Amygdala (tissue), 56 donors: ENCODE measurements at regions not wholly inside any gene's neighbourhood (a gene's known extent, or its start where the extent isn't known, plus 50 kb on each side); places are given as distances from the start of the nearest gene placed in this dataset.
"Not testable (repeated sequence)": the region's sequence is repeated elsewhere in the genome, so short reads cannot be mapped to it uniquely, and the experiment has no call there.

Experiments
- DNase-seq, 56 donors: peaks; one replicate each; lab custom pipeline; 2025; lab: John Stamatoyannopoulos, UW

- no peak for DNase-seq
Observed at GRCh38 chr6:155936127-155936526, 480.5 kb upstream of the NOX3 start.

GRCh38 chr6:155916846-155917624, 461.4 kb upstream of the NOX3 start:
- DNase-seq = no peak

GRCh38 chr6:155915651-155916050, 460.0 kb upstream of the NOX3 start:
- no peak for DNase-seq

DNA sequence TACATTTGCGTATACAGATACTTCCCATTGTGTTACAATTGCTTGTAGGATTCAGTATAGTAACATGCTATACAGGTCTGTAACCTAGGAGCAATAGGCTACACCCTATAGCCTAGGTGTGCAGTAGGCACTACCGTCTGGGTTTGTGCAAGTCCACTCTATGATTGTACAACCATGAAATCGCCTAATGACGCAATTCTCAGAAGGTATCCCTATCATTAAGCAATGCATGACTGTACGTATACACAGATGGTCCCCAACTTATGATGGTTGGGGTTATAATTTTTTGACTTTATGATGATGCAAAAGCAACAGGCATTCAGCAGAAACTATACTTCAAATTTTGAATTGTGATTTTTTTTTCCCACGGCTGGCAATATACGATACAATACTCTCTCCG, 458.2 kb upstream of the NOX3 start:
- DNase-seq = no peak

GRCh38 chr6:155909710-155910109, 454.1 kb upstream of the NOX3 start:
- DNase-seq = no peak

GRCh38 chr6:155895641-155896040, 440.0 kb upstream of the NOX3 start:
- no peak for DNase-seq

DNA sequence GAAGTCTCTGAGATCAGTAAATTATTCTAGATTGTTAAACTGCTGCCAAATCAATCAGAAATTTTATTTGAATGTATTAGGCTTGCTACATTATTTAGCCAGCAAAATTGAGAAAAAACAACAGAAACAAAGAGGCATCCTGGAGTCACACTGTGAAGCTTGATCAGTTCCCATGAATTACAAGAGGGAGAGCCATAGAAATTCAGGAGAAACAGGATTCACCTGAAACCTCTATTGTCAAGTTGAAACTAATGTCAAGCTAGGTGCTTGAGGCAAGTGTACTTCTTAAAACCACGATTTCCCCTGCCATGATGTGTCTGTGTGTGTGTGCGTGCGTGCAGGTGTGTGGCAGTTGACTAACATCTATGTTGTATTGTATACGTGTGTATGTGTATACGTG, 439.1 kb upstream of the NOX3 start:
- DNase-seq = no peak

- DNase-seq = no peak
Observed at GRCh38 chr6:155894262-155894661, 438.6 kb upstream of the NOX3 start.

DNA sequence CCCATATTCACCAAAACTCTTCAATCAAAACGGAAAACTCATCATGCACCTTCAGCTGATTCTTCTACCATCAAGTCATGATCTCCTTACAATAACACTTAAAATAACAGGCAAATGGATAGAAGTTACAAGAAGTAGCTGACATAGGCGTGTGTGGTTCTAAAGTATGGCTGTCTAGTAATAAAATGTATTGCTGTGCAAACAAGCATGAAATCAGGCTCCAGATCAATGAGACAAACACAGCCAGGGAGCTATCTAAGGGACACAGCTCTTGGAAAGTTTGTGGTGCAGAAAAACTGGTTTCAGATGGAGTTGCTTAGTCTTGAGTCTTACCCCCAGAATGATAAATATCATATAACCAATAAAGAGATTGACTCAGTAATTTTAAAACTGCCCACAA, 434.8 kb upstream of the NOX3 start:
- DNase-seq = no peak

DNA sequence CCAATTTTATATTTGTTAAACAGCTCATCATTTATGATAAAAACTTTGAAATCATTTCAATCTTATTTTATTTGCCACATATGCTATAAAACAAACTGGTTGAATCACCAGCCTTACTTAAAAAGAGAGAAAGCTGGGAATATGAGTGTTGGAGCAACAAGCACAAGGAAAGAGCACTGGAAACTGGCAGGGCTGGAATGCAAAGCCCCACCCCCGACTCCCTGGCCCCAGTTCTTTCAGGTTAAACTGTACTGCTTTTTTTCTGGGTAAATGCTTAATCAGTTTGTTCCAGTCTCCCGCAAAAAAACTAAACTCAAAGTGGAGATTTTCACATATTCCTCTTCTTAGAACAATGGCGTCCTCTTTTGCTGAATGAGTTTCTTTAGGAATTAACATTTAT, 433.8 kb upstream of the NOX3 start:
- no peak for DNase-seq

- DNase-seq = no peak
Observed at GRCh38 chr6:155887421-155887820, 431.8 kb upstream of the NOX3 start.

DNA sequence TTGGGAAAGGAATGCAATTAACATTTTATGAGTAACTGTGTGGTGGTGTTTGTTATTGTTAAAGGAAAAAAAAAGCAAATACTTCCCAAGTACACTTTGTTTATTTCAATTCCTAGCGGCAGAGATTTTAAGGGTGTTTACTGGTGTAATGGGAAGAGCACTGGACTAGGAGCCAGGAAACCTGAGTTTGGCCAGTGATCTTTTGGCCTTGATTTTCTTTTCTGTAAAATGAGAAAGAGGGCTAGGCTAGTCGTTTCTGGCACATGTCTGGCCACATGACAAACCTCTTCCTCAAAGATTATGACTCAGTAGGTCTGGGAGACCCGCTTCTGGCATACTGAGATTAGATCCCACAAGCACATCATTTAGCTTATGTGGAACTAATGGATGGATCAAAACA, 428.1 kb upstream of the NOX3 start:
- DNase-seq = no peak

- DNase-seq = no peak
Observed at GRCh38 chr6:155883334-155883731, 427.7 kb upstream of the NOX3 start.

- no peak for DNase-seq
Observed at GRCh38 chr6:155882527-155883333, 427.1 kb upstream of the NOX3 start.

- no peak for DNase-seq
Observed at GRCh38 chr6:155881826-155882526, 426.3 kb upstream of the NOX3 start.

GRCh38 chr6:155880900-155881299, 425.3 kb upstream of the NOX3 start:
- no peak for DNase-seq

- DNase-seq = no peak
Observed at GRCh38 chr6:155872961-155873360, 417.3 kb upstream of the NOX3 start.

GRCh38 chr6:155867682-155868081, 412.0 kb upstream of the NOX3 start:
- DNase-seq = no peak

DNA sequence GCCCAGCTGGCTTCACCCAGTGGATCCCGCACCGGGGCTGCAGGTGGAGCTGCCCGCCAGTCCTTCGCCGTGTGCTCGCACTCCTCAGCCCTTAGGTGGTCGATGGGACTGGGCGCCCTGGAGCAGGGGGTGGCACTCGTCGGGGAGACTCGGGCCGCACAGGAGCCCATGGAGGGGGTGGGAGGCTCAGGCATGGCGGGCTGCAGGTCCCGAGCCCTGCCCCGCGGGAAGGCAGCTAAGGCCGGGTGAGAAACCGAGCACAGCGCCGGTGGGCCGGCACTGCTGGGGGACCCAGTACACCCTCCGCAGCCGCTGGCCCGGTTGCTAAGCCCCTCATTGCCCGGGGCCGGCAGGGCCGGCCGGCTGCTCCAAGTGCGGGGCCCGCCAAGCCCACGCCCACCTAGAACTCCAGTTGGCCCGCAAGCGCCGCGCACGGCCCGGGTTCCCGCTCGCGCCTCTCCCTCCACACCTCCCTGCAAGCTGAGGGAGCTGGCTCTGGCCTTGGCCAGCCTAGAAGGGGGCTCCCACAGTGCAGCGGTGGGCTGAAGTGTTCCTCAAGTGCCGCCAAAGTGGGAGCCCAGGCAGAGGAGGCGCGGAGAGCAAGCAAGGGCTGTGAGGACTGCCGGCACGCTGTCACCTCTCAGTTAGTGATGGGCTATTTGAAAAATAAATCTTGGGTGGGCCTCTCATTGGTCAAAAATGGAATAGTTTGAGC, 411.2 kb upstream of the NOX3 start:
- not testable (repeated sequence) for DNase-seq

GRCh38 chr6:155861821-155862220, 406.2 kb upstream of the NOX3 start:
- DNase-seq = no peak

- DNase-seq = not testable (repeated sequence)
Observed at GRCh38 chr6:155858906-155859305, 403.3 kb upstream of the NOX3 start.
